H7 (cell line): ENCODE measurements at regions not wholly inside any gene's neighbourhood (a gene's known extent, or its start where the extent isn't known, plus 50 kb on each side); places are given as distances from the start of the nearest gene placed in this dataset.

Experiments used
- DNase-seq: peaks from one replicate; pipeline ENCODE4 v3.0.0; 2012
- H3K27me3 ChIP-seq: 2 replicates; pipeline ENCODE4 v1.6.0; 2011; ENCODE audit warnings: mild to moderate bottlenecking, low read length; ENCODE audit not compliant: control insufficient read depth, insufficient read depth
- H3K36me3 ChIP-seq: replicated peaks from 2 replicates; pipeline ENCODE4 v1.5.1; 2011; ENCODE audit warnings: low read length; ENCODE audit not compliant: control insufficient read depth, insufficient read depth
- H3K4me3 ChIP-seq: 2 replicates; pipeline ENCODE4 v1.5.1; 2011; ENCODE audit warnings: low read depth, mild to moderate bottlenecking, control low read depth, low read length, moderate library complexity; ENCODE audit not compliant: insufficient read depth

DNA sequence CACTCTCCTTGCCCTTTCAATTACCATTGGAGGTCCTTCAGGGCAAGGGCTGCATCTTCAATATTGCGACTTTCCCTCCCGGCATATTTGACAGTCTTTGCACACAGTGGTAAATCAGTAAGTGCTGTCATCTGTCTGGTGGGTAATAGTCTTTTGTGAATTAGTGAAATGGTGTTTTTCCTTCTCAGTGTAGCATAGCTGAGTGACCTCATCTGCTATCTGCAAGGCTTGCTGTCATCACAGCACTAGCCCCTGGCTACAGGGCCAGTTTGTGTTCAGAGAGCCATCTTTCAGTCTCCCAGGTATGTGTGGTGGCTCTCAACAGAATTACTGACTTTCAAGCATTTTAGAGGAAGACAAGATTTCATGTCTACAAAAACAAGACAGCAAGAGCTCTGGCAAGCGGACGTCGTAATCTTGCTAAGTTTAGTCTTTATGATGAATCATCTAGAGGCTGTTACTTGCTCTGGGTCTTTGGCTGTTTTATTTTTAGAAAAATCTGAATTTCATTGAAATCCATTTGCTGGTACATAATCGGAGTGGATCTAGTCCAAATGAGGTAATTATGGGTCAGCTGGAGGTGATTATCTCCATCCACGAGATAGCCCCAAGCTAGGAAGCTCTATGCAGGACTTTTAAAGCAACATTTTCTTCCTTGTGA is 528.9 kb downstream of the EPM2A start:
- Histone ChIP-seq H3K36me3 (no peaks in the 10 kb centered on the region), H3K4me3 (no peak overlapping the region), H3K27me3 (no peaks in the 10 kb centered on the region)
- DNase-seq: no peak

DNA sequence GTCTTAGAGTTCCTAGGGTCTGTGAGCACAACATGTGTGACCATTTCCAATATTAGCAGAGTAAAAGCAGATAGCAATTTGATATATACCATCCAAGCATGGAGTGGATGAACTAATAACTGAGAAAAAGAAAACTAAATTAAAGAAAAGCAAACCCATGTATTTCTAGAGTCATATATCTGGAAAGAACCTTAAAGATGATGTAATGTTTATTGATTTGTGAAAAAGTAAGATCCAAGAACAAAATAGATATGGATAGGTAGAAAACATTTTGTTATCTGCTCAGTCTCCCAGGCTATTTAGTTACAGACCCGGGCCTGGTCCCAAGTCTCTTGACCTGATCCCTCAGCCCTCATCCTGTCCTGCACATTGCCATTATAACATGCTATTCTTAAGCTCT is 526.8 kb downstream of the EPM2A start:
- Histone ChIP-seq H3K4me3 (no peak overlapping the region), H3K27me3 (no peaks in the 10 kb centered on the region), H3K36me3 (no peaks in the 10 kb centered on the region)
- no peak for DNase-seq

DNA sequence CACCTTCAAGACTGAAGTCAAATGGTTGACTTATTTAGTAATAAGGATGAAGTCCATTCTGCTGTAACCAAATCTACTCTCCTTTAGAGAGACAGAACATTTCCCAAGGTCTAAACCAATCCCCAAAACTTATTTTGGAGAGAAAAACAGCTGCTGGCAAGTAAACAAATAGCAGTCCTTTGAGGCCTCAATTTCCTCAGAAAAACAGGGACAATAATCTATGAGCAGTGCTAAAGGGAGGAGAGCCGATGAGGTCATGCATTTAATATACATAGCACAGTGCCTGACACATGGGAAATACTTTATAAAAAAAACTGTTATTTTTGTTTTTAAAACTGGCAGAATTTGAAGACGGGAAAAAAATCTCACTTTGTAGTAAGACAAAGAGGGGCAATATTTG is 526.0 kb downstream of the EPM2A start:
- H3K36me3 ChIP-seq: no peaks in the 10 kb centered on the region
- no peaks in the 10 kb centered on the region for H3K27me3 ChIP-seq
- H3K4me3 ChIP-seq: no peak overlapping the region
- DNase-seq: no peak

DNA sequence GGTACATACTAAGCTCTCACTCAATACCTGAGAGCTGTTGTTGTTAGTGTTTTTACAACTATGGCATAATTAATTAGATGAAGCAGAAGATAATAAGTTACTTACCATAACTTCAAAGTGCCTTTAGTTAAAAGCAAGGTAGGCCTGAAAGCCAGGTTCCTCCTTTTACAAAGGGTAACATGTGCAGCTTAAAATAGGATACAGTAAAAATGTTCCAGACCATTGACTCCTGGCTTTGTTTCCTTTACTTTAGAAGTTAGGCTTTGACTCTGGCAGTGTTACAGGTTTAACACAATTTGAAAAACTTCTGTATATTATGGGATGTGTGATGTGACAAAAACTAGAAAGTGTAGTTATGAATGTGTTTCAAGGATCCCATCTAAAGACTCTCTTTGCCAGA is 522.5 kb downstream of the EPM2A start:
- H3K4me3 ChIP-seq: no peak overlapping the region
- DNase-seq: no peak
- no peaks in the 10 kb centered on the region for H3K36me3 ChIP-seq
- no peaks in the 10 kb centered on the region for H3K27me3 ChIP-seq

DNA sequence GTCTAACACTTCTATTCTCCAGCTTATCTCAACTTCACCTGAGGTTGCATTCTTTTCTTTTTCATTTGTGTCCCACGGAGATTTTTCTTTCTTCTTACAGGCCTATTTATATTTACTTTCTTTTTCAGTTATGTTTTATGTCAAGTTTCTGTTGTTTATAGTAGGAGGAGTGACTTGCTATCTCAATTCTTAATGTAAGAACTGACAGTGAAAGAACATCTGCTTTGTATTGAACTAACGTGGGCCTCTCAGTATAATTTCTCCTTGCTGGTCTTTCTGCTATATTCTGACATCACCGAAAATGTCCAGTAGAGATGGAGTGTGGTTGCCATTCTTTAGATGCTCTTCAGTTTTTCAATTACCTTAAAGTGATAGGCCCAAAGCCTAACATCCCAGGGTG is 521.7 kb downstream of the EPM2A start:
- no peak overlapping the region for H3K4me3 ChIP-seq
- no peaks in the 10 kb centered on the region for H3K36me3 ChIP-seq
- H3K27me3 ChIP-seq: no peaks in the 10 kb centered on the region
- no peak for DNase-seq

DNA sequence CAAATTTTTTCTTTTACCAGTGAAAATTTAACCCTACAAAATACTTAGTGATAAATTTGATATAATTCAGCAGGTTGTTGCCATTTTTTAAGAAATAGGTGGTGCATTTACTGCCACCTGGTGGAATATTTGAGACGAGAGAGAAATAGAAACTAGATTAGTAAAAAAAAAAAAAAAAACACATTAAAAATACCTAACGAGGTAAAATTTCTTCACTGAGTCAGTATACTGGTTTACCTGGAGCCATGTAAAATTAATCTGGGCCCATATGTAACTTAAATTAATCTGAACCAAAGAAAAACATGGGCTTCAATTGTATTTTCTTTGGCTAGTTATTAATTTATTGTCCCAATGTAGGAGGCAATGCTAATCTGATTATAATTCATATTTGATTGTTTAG is 520.8 kb downstream of the EPM2A start:
- H3K36me3 ChIP-seq: no peaks in the 10 kb centered on the region
- H3K4me3 ChIP-seq: no peak overlapping the region
- peak; percentile 4 for DNase-seq
- no peaks in the 10 kb centered on the region for H3K27me3 ChIP-seq

DNA sequence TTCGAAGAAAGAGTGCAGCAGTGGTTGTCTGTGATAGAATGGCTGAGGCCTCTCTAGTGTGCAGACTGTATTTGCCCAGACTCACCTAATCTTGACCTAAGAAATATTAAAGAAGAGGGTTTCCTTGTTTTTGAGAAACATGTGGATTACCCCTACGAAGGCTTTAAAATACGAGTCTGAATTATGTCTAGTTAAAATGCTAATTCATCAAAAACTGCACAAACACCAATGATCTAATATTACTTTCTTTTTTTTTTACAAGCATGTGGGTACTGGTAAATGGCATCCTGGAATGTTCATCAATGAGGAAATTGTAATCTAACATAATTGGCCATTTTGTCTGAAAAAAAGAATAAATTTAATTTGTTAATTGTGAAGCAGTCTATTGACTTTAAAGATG is 510.9 kb downstream of the EPM2A start:
- Histone ChIP-seq H3K36me3 (no peaks in the 10 kb centered on the region), H3K27me3 (no peaks in the 10 kb centered on the region), H3K4me3 (no peak overlapping the region)
- DNase-seq: no peak

DNA sequence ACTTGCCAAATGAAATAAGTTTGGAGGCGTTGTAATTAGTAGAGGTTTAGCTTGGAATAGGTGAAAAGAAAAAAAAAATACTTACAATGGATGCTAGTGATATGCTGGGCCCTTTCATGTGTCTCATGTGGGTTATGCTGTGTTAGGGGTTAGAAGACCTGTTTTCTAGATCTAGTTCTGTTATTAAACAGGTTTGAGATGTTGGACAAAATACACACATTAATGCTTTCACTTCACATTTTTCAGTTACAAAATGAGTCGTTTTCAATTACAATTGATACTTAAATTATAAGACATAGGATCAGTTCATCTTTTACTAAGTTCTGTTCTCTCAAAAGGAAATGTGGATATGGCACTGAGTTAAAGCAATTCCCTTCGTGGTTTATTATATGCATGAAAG is 509.8 kb downstream of the EPM2A start:
- H3K36me3 ChIP-seq: no peaks in the 10 kb centered on the region
- no peaks in the 10 kb centered on the region for H3K27me3 ChIP-seq
- H3K4me3 ChIP-seq: no peak overlapping the region
- no peak for DNase-seq

DNA sequence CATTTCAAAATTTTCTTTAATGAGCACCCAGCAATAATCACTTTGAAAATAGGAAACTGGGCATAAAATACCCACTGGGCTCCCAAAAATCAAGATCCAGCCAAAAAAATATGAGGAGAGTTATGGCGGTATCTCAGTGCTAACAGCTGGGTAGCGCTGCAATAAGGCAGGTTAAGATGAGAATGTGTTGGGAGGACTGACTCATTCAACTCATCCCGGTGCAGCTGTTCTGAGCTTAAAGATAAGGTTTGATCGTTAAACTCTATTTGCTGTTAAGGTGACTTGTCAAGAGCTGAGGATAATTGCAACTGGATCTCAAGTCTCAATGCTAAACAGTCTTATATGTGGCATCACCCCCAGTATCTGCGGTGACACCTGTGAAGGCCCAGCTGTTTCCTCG is 507.7 kb downstream of the EPM2A start:
- DNase-seq: no peak

DNA sequence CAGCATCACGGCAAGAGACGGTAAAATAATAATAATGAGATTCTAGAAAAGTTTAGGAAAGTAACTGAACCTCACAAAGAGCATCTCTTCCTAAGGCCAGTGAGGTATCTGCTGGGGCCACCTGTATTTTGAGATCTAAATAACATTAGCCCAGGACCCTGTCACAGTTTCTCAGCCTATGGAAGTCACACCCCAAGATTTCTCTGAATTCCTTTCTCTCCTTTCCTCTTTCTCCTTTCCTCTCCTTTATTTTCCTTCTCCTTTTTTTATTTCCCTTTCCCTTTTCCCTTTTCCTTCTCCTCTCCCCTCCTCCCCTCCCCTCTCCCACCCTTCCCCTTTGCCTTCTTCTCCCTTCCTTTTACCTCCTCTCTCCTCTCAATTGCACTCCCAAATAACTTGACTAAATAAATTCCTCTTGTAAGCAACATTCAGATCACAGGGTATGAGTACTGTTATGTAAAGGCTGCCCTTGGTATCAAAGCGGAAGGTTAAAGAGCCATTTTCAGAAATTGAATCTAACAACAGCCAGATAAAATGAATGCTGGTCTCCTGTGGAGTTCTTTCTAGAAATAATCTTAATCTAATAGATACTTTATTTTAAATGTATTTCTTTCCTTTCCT is 506.2 kb downstream of the EPM2A start:
- no peaks in the 10 kb centered on the region for H3K36me3 ChIP-seq
- H3K4me3 ChIP-seq: no peak overlapping the region
- no peaks in the 10 kb centered on the region for H3K27me3 ChIP-seq
- no peak for DNase-seq

More for the DNA sequence above, 507.7 kb downstream of the EPM2A start:
- Histone ChIP-seq H3K4me3 (no peak overlapping the region), H3K27me3 (no peaks in the 10 kb centered on the region), H3K36me3 (no peaks in the 10 kb centered on the region)

DNA sequence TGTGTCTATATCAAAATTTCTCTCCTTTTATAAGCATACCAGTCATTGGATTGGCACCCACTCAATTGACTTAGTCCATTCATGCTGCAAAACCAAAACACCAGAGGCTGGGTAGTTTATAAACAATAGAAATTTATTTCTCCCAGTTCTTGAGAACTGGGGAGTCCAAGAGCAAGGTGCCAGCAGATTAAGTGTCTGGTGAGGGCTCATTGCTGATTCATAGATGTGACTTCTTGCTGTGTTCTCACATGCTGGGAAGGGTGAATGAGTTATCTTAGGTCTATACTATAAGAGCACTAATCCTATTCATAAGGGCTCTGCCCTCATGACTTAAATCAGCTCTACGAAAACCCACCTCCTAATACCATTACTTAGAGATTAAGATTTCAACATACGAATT is 501.4 kb downstream of the EPM2A start:
- Histone ChIP-seq H3K27me3 (no peaks in the 10 kb centered on the region), H3K4me3 (no peak overlapping the region), H3K36me3 (no peaks in the 10 kb centered on the region)
- no peak for DNase-seq

DNA sequence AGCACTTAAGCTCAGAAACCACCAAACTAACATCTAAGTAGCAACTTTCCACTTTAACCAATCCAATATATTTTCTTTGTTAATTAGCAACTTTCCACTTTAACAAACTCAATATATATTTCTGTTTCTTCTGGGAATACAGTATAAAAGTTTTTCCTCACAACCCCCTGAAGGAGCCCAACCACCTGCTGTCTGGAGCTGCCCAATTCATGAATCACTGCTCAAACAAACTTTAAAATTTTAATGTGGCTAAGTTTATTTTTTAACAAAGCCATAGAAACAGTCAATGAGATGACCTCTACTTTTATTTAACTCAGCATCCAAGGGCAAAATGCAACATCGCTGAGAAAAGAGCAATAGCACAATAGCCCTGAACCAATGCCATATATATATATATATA is 500.1 kb downstream of the EPM2A start:
- H3K4me3 ChIP-seq: no peak overlapping the region
- no peak for DNase-seq

DNA sequence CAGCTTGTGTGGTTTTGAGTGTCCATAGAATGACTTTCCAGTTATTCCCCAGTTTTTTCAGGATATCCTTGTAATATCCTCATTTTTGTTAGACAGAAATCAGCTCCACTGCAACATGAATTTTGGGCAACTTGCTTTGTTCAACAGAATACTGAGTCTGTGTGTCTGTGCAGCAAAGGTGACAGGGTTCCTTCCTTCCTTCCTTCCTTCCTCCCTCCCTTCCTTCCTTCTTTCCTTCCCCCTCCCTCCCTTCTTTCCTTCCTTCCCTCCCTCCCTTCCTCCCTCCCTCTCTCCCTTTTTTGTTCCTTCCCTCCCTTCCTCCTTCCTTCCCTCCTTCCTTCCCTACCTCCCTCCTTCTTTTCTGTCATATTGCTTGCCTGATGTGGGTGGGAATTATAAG is 496.5 kb downstream of the EPM2A start:
- Histone ChIP-seq H3K4me3 (no peak overlapping the region), H3K36me3 (no peaks in the 10 kb centered on the region), H3K27me3 (no peaks in the 10 kb centered on the region)
- no peak for DNase-seq

More for the DNA sequence above, 500.1 kb downstream of the EPM2A start:
- no peaks in the 10 kb centered on the region for H3K27me3 ChIP-seq
- H3K36me3 ChIP-seq: no peaks in the 10 kb centered on the region

DNA sequence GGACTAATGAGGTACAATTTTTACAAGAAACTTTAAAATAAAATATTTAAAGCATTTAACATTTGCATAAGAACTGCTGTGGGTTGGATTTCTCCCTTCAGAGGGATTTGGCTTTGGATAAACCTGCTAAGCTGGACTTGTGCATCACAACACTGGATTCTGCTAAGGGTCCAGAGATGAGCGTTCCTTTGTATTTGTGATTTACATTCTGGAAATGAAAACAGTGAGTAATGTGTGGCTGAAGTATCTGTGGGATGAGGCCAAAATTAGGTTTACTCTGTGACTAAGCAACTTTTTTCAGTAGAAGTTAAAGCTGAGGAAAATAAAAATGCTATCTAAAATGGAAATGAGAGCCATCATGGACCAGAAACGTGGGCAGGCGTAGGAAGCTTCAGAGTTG is 494.3 kb downstream of the EPM2A start:
- Histone ChIP-seq H3K4me3 (no peak overlapping the region), H3K36me3 (no peaks in the 10 kb centered on the region), H3K27me3 (no peaks in the 10 kb centered on the region)
- no peak for DNase-seq

DNA sequence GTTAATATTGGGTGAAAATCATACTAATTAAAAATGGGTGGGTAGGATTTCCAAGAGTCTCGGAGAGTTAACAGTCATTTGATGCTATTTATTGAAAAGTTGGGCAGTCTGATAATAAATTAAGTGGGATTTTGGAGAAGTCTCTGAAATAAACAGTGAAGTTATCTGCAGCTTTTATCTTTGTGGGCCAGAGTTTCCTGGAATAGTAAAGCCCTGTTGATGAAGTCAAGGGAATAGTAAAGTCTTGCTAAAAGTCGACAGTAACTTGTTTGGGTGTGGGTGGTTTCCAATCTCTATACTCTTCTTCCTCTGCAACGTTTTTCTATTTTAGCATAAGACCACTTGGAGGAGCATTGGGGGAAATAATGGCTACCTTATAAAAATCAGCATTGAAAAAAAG is 493.6 kb downstream of the EPM2A start:
- Histone ChIP-seq H3K27me3 (no peaks in the 10 kb centered on the region), H3K36me3 (no peaks in the 10 kb centered on the region), H3K4me3 (no peak overlapping the region)
- DNase-seq: no peak
